ENCODE measurements at regions not wholly inside any gene's neighbourhood (a gene's known extent, or its start where the extent isn't known, plus 50 kb on each side); places are given as distances from the start of the nearest gene placed in this dataset.

- TF ChIP-seq CTCF (IDR thresholded peaks at IDR 0.05; ENCODE audit: insufficient read depth, low read length, poor library complexity, severe bottlenecking) (no peak), EZH2phosphoT487 (conservative IDR thresholded peaks at IDR 0.05; ENCODE audit: low read length) (no peak)
These were observed 97.1 kb upstream of the GRIK2 start for GRCh38 chr6:101296169-101296960.

Data from SU-DHL-6 (cell line).